ENCODE measurements at regions not wholly inside any gene's neighbourhood (a gene's known extent, or its start where the extent isn't known, plus 50 kb on each side); places are given as distances from the start of the nearest gene placed in this dataset.

GRCh38 chr1:223006917-223007648, 136.0 kb downstream of the TLR5 start:
- no peak overlapping the region for H3K27ac ChIP-seq (ENCODE audit: low read depth, low read length)
- H3K4me2 ChIP-seq (ENCODE audit: insufficient read depth, low read length): peak overlapping the region; percentile 56
- H2AFZ ChIP-seq (ENCODE audit: low read length): peak overlapping the region; percentile 56
- no peak for TF ChIP-seq CTCF (IDR thresholded peaks at IDR 0.05; ENCODE audit: extremely low read depth, low read depth, low read length)
- H3K36me3 ChIP-seq (ENCODE audit: insufficient read depth, low read length): peaks cover 15% of the 10 kb centered on the region
- H3K79me2 ChIP-seq (ENCODE audit: insufficient read depth, low read length): no peaks in the 10 kb centered on the region
- H3K4me3 ChIP-seq (ENCODE audit: insufficient read depth, low read length): peak overlapping the region; percentile 30
- DNase-seq (ENCODE audit: insufficient read length, low spot score, missing footprints): peak; percentile 47
- H4K20me1 ChIP-seq (ENCODE audit: insufficient read depth, low read length): peaks cover 2% of the 10 kb centered on the region
- H3K27me3 ChIP-seq (ENCODE audit: insufficient read depth, low read length): peaks cover 13% of the 10 kb centered on the region
- peaks cover 12% of the 10 kb centered on the region for H3K4me1 ChIP-seq (ENCODE audit: insufficient read depth, low read length)
- no peaks in the 10 kb centered on the region for H3K9me3 ChIP-seq (ENCODE audit: low read depth, low read length)

DNA sequence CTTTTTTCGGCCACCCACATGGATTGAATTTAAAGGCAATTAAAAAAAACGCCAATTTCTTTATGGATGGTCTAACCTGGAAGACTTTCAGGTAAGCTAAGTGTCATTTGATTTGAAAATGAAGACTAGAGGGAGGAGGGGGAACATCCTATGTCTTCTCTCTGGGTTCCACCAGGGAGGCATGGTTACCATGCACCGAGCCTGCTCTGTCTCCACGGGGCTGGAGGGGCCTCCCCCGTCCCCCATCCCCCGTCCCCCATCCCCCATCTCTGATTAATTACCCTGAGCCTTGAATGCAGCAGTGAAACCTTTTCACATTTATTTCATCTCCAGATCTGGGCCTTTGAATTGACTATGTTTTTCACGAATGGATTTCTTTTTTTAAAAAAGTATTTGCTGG, 135.1 kb downstream of the TLR5 start:
- Histone ChIP-seq H3K79me2 (ENCODE audit: insufficient read depth, low read length) (no peaks in the 10 kb centered on the region), H4K20me1 (ENCODE audit: insufficient read depth, low read length) (peaks cover 2% of the 10 kb centered on the region), H3K4me1 (ENCODE audit: insufficient read depth, low read length) (peaks cover 12% of the 10 kb centered on the region), H3K4me2 (ENCODE audit: insufficient read depth, low read length) (no peak overlapping the region), H3K9me3 (ENCODE audit: low read depth, low read length) (no peaks in the 10 kb centered on the region), H3K36me3 (ENCODE audit: insufficient read depth, low read length) (peaks cover 15% of the 10 kb centered on the region), H3K27me3 (ENCODE audit: insufficient read depth, low read length) (peaks cover 13% of the 10 kb centered on the region), H3K27ac (ENCODE audit: low read depth, low read length) (no peak overlapping the region), H3K4me3 (ENCODE audit: insufficient read depth, low read length) (no peak overlapping the region), H2AFZ (ENCODE audit: low read length) (no peak overlapping the region)
- no peak for TF ChIP-seq CTCF (IDR thresholded peaks at IDR 0.05; ENCODE audit: extremely low read depth, low read depth, low read length)
- peak; percentile 21 for DNase-seq (ENCODE audit: insufficient read length, low spot score, missing footprints)

GRCh38 chr1:223008808-223009207, 134.2 kb downstream of the TLR5 start:
- Histone ChIP-seq H3K79me2 (ENCODE audit: insufficient read depth, low read length) (no peaks in the 10 kb centered on the region), H3K27me3 (ENCODE audit: insufficient read depth, low read length) (peaks cover 14% of the 10 kb centered on the region), H2AFZ (ENCODE audit: low read length) (no peak overlapping the region), H3K4me2 (ENCODE audit: insufficient read depth, low read length) (no peak overlapping the region), H3K9me3 (ENCODE audit: low read depth, low read length) (no peaks in the 10 kb centered on the region), H4K20me1 (ENCODE audit: insufficient read depth, low read length) (peaks cover 2% of the 10 kb centered on the region), H3K4me3 (ENCODE audit: insufficient read depth, low read length) (no peak overlapping the region), H3K4me1 (ENCODE audit: insufficient read depth, low read length) (peaks cover 12% of the 10 kb centered on the region), H3K36me3 (ENCODE audit: insufficient read depth, low read length) (peaks cover 6% of the 10 kb centered on the region), H3K27ac (ENCODE audit: low read depth, low read length) (no peak overlapping the region)
- TF ChIP-seq CTCF (IDR thresholded peaks at IDR 0.05; ENCODE audit: extremely low read depth, low read depth, low read length): no peak
- DNase-seq (ENCODE audit: insufficient read length, low spot score, missing footprints): no peak

GRCh38 chr1:223009406-223009805, 133.6 kb downstream of the TLR5 start:
- H3K4me3 ChIP-seq (ENCODE audit: insufficient read depth, low read length): no peak overlapping the region
- no peak overlapping the region for H2AFZ ChIP-seq (ENCODE audit: low read length)
- peaks cover 5% of the 10 kb centered on the region for H3K36me3 ChIP-seq (ENCODE audit: insufficient read depth, low read length)
- H3K4me2 ChIP-seq (ENCODE audit: insufficient read depth, low read length): no peak overlapping the region
- TF ChIP-seq CTCF (IDR thresholded peaks at IDR 0.05; ENCODE audit: extremely low read depth, low read depth, low read length): no peak
- no peaks in the 10 kb centered on the region for H3K79me2 ChIP-seq (ENCODE audit: insufficient read depth, low read length)
- H3K27ac ChIP-seq (ENCODE audit: low read depth, low read length): no peak overlapping the region
- no peaks in the 10 kb centered on the region for H3K9me3 ChIP-seq (ENCODE audit: low read depth, low read length)
- H3K4me1 ChIP-seq (ENCODE audit: insufficient read depth, low read length): peaks cover 12% of the 10 kb centered on the region
- DNase-seq (ENCODE audit: insufficient read length, low spot score, missing footprints): no peak
- H4K20me1 ChIP-seq (ENCODE audit: insufficient read depth, low read length): peaks cover under 1% of the 10 kb centered on the region
- H3K27me3 ChIP-seq (ENCODE audit: insufficient read depth, low read length): peaks cover 18% of the 10 kb centered on the region
